Mucosa of descending colon (tissue), 3 donors: ENCODE measurements at regions not wholly inside any gene's neighbourhood (a gene's known extent, or its start where the extent isn't known, plus 50 kb on each side); places are given as distances from the start of the nearest gene placed in this dataset.

Experiments used
- ATAC-seq: fragments of 200-7000 bp; cut with Tn5 transposase; one replicate; pipeline ENCODE4 v1.9.1; 2020; ENCODE audit warnings: mild to moderate bottlenecking, moderate library complexity
- DNase-seq, 3 donors: peaks; one replicate each; pipeline ENCODE4 v3.0.0-alpha.2; 2020
- H3K36me3 ChIP-seq: fragments of 200-600 bp; one replicate; pipeline ENCODE4 v1.8.0; 2021; ENCODE audit warnings: low read depth, mild to moderate bottlenecking
- H3K4me1 ChIP-seq: fragments of 200-600 bp; one replicate; pipeline ENCODE4 v1.8.0; 2021; ENCODE audit warnings: low read depth, mild to moderate bottlenecking
- H3K4me3 ChIP-seq: fragments of 200-600 bp; one replicate; pipeline ENCODE4 v1.8.0; 2021; ENCODE audit warnings: mild to moderate bottlenecking
- H3K9me3 ChIP-seq: fragments of 200-600 bp; one replicate; pipeline ENCODE4 v1.8.0; 2021; ENCODE audit warnings: mild to moderate bottlenecking
- CTCF ChIP-seq: fragments of 200-600 bp; IDR thresholded peaks from one replicate; pipeline ENCODE4 v1.8.0; 2022; ENCODE audit warnings: antibody characterized with exemption, mild to moderate bottlenecking
- intact Hi-C, 2 donors: fragments of 100-400 bp; cut with DNase I in 1 of 2; cut with micrococcal nuclease in 1 of 2; formaldehyde crosslinking; loops; one replicate each; pipeline versions ENCODE4 v1.11.0 to v1.11.1; 2022; cut with DNase I, micrococcal nuclease
- donor health status: DM: no; HTN: no; CAD: no; lungs with moderate emphysema.
- donor health status: DM: no; HTN: no; CAD: no.
- donor health status: DM: no; HTN: yes; CAD: no.

GRCh38 chr9:4926239-4926638 is 58.8 kb upstream of the JAK2 start:
- Histone ChIP-seq H3K36me3 (no peaks in the 10 kb centered on the region), H3K4me1 (no peaks in the 10 kb centered on the region), H3K4me3 (no peak overlapping the region), H3K9me3 (no peaks in the 10 kb centered on the region)
- intact Hi-C loops: no loop called here
- DNase-seq (no peak), ATAC-seq (no peak)
- no peak for TF ChIP-seq CTCF

- ATAC-seq (no peak), DNase-seq (no peak)
- no peaks in the 10 kb centered on the region for H3K36me3 ChIP-seq
- intact Hi-C loops: no loop called here
- H3K4me1 ChIP-seq: no peaks in the 10 kb centered on the region
- no peak for TF ChIP-seq CTCF
- H3K4me3 ChIP-seq: no peak overlapping the region
- no peaks in the 10 kb centered on the region for H3K9me3 ChIP-seq
These were observed 58.0 kb upstream of the JAK2 start for GRCh38 chr9:4927043-4927471.

GRCh38 chr9:4927701-4928100 is 57.4 kb upstream of the JAK2 start:
- no peak for TF ChIP-seq CTCF
- intact Hi-C loops: no loop called here
- DNase-seq: no peak

GRCh38 chr9:4929917-4930316 is 55.2 kb upstream of the JAK2 start:
- no peaks in the 10 kb centered on the region for H3K9me3 ChIP-seq
- no peaks in the 10 kb centered on the region for H3K36me3 ChIP-seq
- TF ChIP-seq CTCF: no peak
- no peaks in the 10 kb centered on the region for H3K4me1 ChIP-seq
- H3K4me3 ChIP-seq: no peak overlapping the region
- no peak for DNase-seq
- ATAC-seq: no peak
- intact Hi-C loops: no loop called here

More at GRCh38 chr9:4927701-4928100, 57.4 kb upstream of the JAK2 start:
- Histone ChIP-seq H3K4me1 (no peaks in the 10 kb centered on the region), H3K9me3 (no peaks in the 10 kb centered on the region), H3K36me3 (no peaks in the 10 kb centered on the region), H3K4me3 (no peak overlapping the region)
- ATAC-seq: no peak

GRCh38 chr9:4932681-4933080 is 52.4 kb upstream of the JAK2 start:
- Histone ChIP-seq H3K4me3 (no peak overlapping the region), H3K36me3 (no peaks in the 10 kb centered on the region), H3K9me3 (no peaks in the 10 kb centered on the region), H3K4me1 (no peaks in the 10 kb centered on the region)
- ATAC-seq (no peak), DNase-seq (no peak)
- no peak for TF ChIP-seq CTCF
- intact Hi-C loops: no loop called here

GRCh38 chr9:4933177-4933576 is 51.9 kb upstream of the JAK2 start:
- H3K4me1 ChIP-seq: no peaks in the 10 kb centered on the region
- no peak for TF ChIP-seq CTCF
- intact Hi-C loops: no loop called here
- no peak overlapping the region for H3K4me3 ChIP-seq
- ATAC-seq (no peak), DNase-seq (no peak)
- H3K36me3 ChIP-seq: no peaks in the 10 kb centered on the region
- H3K9me3 ChIP-seq: no peaks in the 10 kb centered on the region
